NCI-H187 (cell line): ENCODE measurements at regions not wholly inside any gene's neighbourhood (a gene's known extent, or its start where the extent isn't known, plus 50 kb on each side); places are given as distances from the start of the nearest gene placed in this dataset.

Source experiments
- DNase-seq, 2 experiments: peaks; one replicate each; lab custom pipeline; 2025; lab: John Stamatoyannopoulos, UW

DNA sequence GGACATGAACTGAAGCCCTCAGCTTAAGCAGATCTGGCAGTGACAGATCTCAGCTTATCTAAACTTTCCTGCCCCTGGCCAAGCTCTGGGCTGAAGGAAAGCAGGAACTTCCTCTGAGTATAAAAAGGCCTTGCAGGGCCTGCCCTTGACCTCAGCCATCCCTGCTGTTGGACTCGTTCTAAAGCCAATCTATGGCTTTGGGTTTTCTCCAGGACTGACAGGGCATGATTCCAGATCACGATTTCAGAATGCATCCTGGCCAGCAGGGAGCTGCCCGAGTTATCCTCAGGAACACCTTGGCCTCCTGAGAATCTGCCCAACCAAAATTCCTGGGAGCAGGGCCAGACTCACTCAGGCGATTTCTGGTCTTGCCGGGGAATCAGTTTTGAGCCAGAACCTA lies 502.7 kb downstream of the TLE4 start:
- DNase-seq, result no peak

DNA sequence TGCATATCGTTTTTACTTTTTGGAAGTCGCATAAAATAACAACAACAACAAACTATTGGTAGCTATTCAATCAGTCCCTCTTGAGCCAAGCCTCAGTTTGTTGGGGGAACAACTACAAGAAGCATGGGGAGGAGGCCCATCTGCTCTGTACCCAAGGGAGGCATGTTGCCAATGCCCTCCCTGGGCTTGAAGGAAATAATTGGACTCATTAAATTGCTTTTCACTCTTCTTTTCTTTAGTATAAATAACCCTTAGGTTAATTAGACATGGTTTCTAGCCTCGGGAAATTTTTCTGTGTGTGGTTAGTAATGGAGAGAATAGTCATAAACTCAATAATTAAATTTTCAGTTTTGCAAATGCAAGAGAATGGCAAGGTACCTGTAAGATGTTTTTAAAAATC lies 500.7 kb downstream of the TLE4 start:
- DNase-seq, result no peak

- no peak for DNase-seq
Observed at GRCh38 chr9:80070071-80070742, 498.4 kb downstream of the TLE4 start.

GRCh38 chr9:80066931-80067330 lies 495.2 kb downstream of the TLE4 start:
- no peak for DNase-seq

GRCh38 chr9:80062567-80062966 lies 490.8 kb downstream of the TLE4 start:
- no peak for DNase-seq

DNA sequence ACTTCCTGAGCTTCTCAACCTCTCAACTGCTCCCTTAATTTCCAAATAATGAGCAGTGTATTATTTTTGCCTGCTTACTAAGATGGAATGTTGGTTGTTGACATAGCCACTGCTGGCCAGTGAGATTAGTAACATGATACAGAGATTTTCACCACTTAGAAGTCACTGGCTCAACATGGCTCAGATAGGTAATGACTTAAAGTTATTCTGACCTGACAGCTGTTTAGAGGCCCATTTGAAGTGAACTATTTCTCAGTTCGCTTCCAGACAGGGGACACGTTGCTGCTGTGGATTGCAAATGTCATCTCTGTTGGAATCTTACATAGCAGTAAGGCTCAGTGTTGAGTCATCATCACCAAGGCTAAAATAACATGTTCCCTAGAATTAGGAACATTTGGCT lies 490.2 kb downstream of the TLE4 start:
- DNase-seq, result no peak

GRCh38 chr9:80061096-80061495 lies 489.3 kb downstream of the TLE4 start:
- DNase-seq, result no peak

DNA sequence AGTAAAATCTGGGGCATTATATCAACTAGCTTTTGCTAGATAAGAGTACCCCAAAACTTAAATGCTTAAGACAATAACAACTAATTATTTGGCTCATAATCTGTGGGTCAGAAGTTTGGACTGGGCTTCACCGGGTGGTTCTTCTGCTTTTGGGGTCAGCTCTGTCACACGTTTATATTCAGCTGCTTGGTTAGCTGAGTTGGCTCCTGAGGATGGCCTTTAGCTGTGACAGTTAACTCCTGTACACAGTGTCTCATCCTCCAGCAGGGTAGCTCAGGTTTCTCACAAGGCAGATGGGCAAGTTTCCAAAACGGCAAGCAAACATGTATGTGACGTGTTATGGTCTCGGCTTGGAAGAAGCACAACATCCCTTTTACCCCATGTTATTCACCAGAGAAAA lies 488.2 kb downstream of the TLE4 start:
- DNase-seq, result no peak

- DNase-seq, result no peak
Observed at GRCh38 chr9:80059191-80059590, 487.4 kb downstream of the TLE4 start.

GRCh38 chr9:80052830-80053229 lies 481.1 kb downstream of the TLE4 start:
- no peak for DNase-seq

GRCh38 chr9:80049096-80049782 lies 477.5 kb downstream of the TLE4 start:
- no peak for DNase-seq

DNA sequence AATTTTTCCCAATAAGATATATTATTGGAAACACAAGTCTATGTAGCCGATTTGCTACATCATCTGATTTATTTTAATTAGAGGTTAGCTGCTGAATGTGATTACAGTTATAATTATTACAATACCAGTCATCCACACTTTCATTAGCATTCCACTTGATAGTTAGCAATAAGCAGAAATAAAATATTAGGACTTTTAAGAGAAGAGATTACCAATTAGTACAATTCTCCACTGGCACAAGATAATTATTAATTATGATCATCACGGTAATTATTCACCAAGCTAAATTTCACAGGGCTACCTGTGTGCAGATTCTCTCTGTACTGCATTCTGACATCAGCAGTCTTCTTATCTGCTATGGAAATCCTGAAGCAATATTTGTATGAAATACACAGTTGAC lies 474.7 kb downstream of the TLE4 start:
- DNase-seq, result no peak

- DNase-seq, result no peak
Observed at GRCh38 chr9:80041821-80042220, 470.1 kb downstream of the TLE4 start.

DNA sequence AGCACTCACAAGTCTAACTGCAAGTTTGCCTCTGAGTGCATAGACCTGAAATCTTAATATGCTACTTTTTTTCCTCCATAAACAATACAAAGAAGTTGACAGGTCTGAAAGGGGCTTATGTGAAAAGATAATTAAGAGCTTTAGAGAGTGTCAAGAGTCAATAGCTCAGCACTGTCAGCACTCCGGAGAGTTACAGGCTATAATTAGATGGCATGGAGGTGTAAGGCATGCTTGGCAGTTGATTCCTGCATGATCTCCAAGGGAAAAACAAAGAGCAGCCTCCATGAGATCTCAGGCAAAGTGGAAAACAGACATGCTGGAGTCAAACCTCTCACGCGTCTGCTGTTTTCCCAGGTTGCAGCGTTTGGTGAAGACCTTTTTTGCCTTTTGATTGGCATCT lies 468.7 kb downstream of the TLE4 start:
- DNase-seq, result no peak

DNA sequence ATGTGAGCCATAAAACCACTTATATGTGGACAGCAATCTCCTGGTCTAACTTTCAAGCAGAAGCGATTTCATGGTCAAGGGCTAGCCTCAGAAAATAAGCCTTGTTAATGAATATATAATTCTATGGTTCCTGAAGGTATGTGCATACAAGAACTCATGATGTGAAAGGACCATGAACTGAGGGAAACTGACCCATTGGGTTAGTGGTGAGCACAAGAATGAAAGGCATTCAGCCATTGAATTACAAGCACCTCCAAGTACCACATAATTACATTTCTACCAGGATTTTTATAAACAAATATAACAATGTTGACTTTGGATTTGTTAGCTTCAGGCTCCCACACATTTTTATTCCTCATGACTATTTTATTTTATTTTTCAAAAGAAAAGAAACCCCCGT lies 459.0 kb downstream of the TLE4 start:
- DNase-seq, result no peak

DNA sequence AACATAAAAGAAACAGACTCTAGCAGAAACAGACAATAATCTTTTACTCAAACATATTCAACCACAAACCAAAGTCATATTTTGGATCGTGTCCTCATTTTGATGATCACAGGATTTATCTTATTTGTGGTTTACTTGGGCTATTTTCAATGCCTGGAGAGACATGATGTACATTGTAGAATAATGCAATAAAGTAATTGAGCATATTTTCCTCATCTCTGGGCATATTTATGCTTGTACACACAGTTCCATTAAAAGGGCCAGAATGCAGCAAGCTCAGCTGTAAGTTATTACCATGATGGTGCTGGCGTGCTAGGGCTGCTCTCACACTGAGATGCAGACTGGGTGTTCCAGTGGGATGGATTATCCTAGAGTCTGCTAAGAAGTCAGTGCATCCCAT lies 456.7 kb downstream of the TLE4 start:
- no peak for DNase-seq

GRCh38 chr9:80025796-80026520 lies 454.2 kb downstream of the TLE4 start:
- no peak for DNase-seq

DNA sequence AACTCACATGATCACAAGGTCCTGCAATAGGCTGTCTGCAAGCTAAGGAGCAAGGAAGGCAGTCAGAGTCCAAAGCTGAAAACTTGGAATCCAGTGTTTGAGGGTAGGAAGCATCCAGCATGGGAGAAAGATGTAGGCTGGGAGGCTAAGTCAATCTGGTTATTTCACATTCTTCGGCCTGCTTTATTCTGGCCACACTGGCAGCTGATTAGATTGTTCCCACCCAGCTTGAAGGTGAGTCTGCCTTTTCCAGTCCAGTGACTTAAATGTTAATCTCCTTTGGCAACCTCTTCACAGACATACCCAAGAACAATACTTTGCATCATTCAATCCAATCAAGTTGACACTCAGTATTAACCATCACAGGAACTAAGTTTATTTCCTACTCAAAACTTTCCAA lies 453.4 kb downstream of the TLE4 start:
- DNase-seq, result no peak

DNA sequence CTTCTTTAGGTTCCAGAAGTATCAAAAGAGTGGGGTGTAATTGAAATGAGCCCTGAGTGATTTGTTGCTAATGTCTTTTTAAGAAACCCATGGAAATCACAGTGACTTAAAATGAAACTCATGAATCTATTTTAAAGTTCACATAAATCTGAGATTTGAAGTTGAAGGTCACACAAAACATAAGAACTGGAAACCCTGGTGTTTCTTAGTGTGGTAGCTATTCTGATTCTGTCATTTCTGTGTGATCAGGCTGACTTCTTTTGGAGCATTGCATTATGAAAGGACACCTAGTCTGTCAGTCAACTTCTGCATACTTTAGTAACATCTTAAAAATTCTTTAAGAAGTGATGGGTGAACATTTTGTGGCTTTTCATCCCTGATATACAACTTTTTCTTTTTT lies 448.8 kb downstream of the TLE4 start:
- DNase-seq, result no peak

DNA sequence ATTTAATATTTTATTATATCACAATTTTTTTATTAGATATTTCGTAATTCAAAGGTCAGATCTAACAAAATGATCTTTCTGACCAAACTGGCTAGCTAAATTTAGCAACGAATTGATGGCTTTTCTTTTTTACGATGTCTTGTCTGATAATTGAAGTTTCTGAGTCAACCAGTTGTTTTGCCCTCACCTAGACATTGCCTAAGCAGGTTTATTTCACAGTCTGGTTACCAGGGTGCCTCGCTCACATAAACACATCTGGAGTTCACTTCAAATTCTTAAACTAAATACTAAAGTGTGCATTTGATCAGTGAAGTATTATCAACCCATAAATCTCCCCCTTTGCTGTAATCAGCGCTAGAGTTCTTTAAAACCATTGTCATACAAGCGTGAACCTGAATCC lies 448.3 kb downstream of the TLE4 start:
- no peak for DNase-seq

DNA sequence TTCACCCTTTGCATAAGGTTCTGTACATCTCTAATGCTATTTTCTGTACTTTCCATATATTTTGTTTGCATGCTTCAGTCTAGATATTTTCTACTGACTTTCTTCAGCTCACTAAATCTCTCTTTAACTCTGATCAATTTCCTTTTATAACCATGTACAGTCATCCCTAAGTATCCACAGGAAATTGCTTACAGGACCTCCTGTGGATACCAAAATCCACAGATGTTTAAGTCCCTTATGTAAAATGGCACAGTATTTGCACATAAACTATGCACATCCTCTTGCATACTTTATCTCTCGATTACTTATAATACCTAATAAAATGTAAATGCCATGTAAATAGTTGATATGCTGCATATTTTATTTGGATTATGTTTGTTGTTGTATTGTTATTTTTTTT lies 442.1 kb downstream of the TLE4 start:
- DNase-seq, result no peak

- no peak for DNase-seq
Observed at GRCh38 chr9:80012557-80013330, 441.0 kb downstream of the TLE4 start.

DNA sequence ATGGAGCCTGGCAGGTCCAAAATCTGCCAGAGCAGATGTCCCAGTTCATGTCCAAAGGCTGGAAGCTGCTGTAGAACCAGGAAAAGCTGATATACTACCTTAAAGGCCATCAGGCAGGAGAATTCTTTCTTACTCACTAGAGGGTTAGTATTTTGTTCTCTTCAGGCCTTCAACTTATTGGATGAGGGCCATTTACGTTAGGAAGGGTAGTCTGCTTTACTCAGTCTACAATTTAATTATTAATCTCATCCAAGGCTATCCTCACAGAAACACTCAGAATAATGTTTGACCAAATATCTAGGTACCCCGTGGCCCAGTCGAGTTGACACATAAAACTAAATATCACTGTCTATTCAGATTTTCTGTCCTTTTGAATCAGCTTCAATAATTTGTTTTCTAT lies 437.4 kb downstream of the TLE4 start:
- no peak for DNase-seq
